ENCODE measurements at regions not wholly inside any gene's neighbourhood (a gene's known extent, or its start where the extent isn't known, plus 50 kb on each side); places are given as distances from the start of the nearest gene placed in this dataset.

- POLR2A ChIA-PET (ENCODE audit: low non-redundant PET) = no interaction called here
Observed at GRCh38 chr21:32918478-32919120, 107.1 kb upstream of the OLIG2 start.

GRCh38 chr21:32920474-32920873 lies 105.3 kb upstream of the OLIG2 start:
- ChIA-PET CTCF (no interaction called here), POLR2A (ENCODE audit: low non-redundant PET) (no interaction called here)
- H3K9me3 ChIP-seq (ENCODE audit: low read depth, low read length, poor library complexity, severe bottlenecking) = peaks cover 8% of the 10 kb centered on the region
- no peak for DNase-seq (ENCODE audit: low spot score)
- no peak overlapping the region for H3K4me3 ChIP-seq (ENCODE audit: low read depth, low read length, poor library complexity, severe bottlenecking)
- H3K27ac ChIP-seq (ENCODE audit: low read depth, low read length, poor library complexity, severe bottlenecking) = no peak overlapping the region
- H3K4me1 ChIP-seq (ENCODE audit: insufficient read depth, low read length, poor library complexity, severe bottlenecking) = no peaks in the 10 kb centered on the region
- TF ChIP-seq CTCF (conservative IDR thresholded peaks at IDR 0.05; ENCODE audit: low read depth, low read length) = no peak
- no peak for TF ChIP-seq EZH2 (IDR thresholded peaks at IDR 0.05; ENCODE audit: borderline replicate concordance, low read depth, low read length, poor library complexity, severe bottlenecking)
- intact Hi-C loops (cut with micrococcal nuclease; ENCODE audit: unreplicated experiment) = no loop called here
- no peaks in the 10 kb centered on the region for H3K36me3 ChIP-seq (ENCODE audit: insufficient read depth, low read length, poor library complexity, severe bottlenecking)
- BruUV-seq (replicated peaks) = no TSS peak
- H3K27me3 ChIP-seq (replicated peaks; ENCODE audit: insufficient read depth, low read depth, low read length, poor library complexity) = peaks cover 10% of the 10 kb centered on the region

More at GRCh38 chr21:32918478-32919120, 107.1 kb upstream of the OLIG2 start:
- intact Hi-C loops (cut with micrococcal nuclease; ENCODE audit: unreplicated experiment) = no loop called here
- CTCF ChIA-PET = no interaction called here
- TF ChIP-seq EZH2 (IDR thresholded peaks at IDR 0.05; ENCODE audit: borderline replicate concordance, low read depth, low read length, poor library complexity, severe bottlenecking) (no peak), CTCF (conservative IDR thresholded peaks at IDR 0.05; ENCODE audit: low read depth, low read length) (no peak)
- peaks cover 28% of the 10 kb centered on the region for H3K27me3 ChIP-seq (replicated peaks; ENCODE audit: insufficient read depth, low read depth, low read length, poor library complexity)
- no peak for DNase-seq (ENCODE audit: low spot score)
- H3K4me1 ChIP-seq (ENCODE audit: insufficient read depth, low read length, poor library complexity, severe bottlenecking) = no peaks in the 10 kb centered on the region
- H3K36me3 ChIP-seq (ENCODE audit: insufficient read depth, low read length, poor library complexity, severe bottlenecking) = no peaks in the 10 kb centered on the region
- H3K27ac ChIP-seq (ENCODE audit: low read depth, low read length, poor library complexity, severe bottlenecking) = no peak overlapping the region
- H3K4me3 ChIP-seq (ENCODE audit: low read depth, low read length, poor library complexity, severe bottlenecking) = no peak overlapping the region
- H3K9me3 ChIP-seq (ENCODE audit: low read depth, low read length, poor library complexity, severe bottlenecking) = no peaks in the 10 kb centered on the region
- no TSS peak for BruUV-seq (replicated peaks)

GRCh38 chr21:32921632-32922230 lies 104.0 kb upstream of the OLIG2 start:
- no TSS peak for BruUV-seq (replicated peaks)

More at GRCh38 chr21:32921632-32922230, 104.0 kb upstream of the OLIG2 start:
- Histone ChIP-seq H3K9me3 (ENCODE audit: low read depth, low read length, poor library complexity, severe bottlenecking) (peaks cover 8% of the 10 kb centered on the region), H3K4me3 (ENCODE audit: low read depth, low read length, poor library complexity, severe bottlenecking) (no peak overlapping the region), H3K36me3 (ENCODE audit: insufficient read depth, low read length, poor library complexity, severe bottlenecking) (no peaks in the 10 kb centered on the region), H3K4me1 (ENCODE audit: insufficient read depth, low read length, poor library complexity, severe bottlenecking) (no peaks in the 10 kb centered on the region), H3K27ac (ENCODE audit: low read depth, low read length, poor library complexity, severe bottlenecking) (no peak overlapping the region), H3K27me3 (replicated peaks; ENCODE audit: insufficient read depth, low read depth, low read length, poor library complexity) (peaks cover 8% of the 10 kb centered on the region)
- TF ChIP-seq EZH2 (IDR thresholded peaks at IDR 0.05; ENCODE audit: borderline replicate concordance, low read depth, low read length, poor library complexity, severe bottlenecking) (no peak), CTCF (conservative IDR thresholded peaks at IDR 0.05; ENCODE audit: low read depth, low read length) (peak; percentile 72)
- ChIA-PET POLR2A (ENCODE audit: low non-redundant PET) (no interaction called here), CTCF (interaction anchor here (0.6 kb wide), 1 partner anchor 297 kb away, joined by 3 read pairs; no protein-coding TSS in a partner anchor)
- peak; percentile 43 for DNase-seq (ENCODE audit: low spot score)
- intact Hi-C loops (cut with micrococcal nuclease; ENCODE audit: unreplicated experiment) = no loop called here

All from A673 (cell line).